Suprapubic skin (tissue), 4 donors: ENCODE measurements at regions not wholly inside any gene's neighbourhood (a gene's known extent, or its start where the extent isn't known, plus 50 kb on each side); places are given as distances from the start of the nearest gene placed in this dataset.

Source experiments
- EP300 ChIP-seq: sonication (generic); formaldehyde crosslinking; IDR thresholded peaks from one replicate; pipeline ENCODE4 v1.6.1; 2017; ENCODE audit warnings: antibody characterized with exemption
- POLR2A ChIP-seq, 2 donors: fragments of 450-650 bp; IDR thresholded peaks; one replicate each; pipeline ENCODE4 v1.6.1; 2017; ENCODE audit warnings: antibody characterized with exemption in 2 of 2, mild to moderate bottlenecking in 2 of 2, moderate library complexity in 2 of 2
- POLR2AphosphoS5 ChIP-seq, 3 donors: sonication (generic); formaldehyde crosslinking; IDR thresholded peaks; one replicate each; pipeline ENCODE4 v1.6.1; 2017; ENCODE audit warnings: antibody characterized with exemption in 3 of 3
- TF ChIP-seq, protein P1 (sequence below), 2 donors: fragments of 200-600 bp in 1 of 2; fragments of 450-650 bp in 1 of 2; sonication (generic) in 1 of 2; IDR thresholded peaks; one replicate each; pipeline ENCODE4 v1.5.1; 2016 to 2019; ENCODE audit warnings: antibody characterized with exemption in 2 of 2, mild to moderate bottlenecking in 1 of 2, moderate library complexity in 1 of 2

DNA sequence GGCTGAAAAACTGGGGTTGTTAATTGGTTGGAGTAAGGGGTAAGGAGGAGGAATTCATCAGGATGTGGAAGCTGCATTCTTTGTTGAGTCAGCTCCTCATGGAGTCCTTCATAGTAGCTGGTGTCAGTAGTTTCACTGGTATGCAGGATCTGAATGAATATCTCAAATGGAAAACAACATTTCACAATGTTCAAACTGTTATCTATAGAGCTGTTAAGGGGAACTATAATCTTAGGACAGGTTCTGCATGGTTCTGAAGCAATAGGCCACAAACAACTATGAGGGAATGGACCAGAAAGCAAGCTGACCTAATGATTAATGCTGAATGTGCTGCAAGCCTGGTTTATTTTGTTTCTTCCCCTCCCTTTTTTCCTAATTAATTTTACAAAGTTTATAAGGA lies 225.8 kb downstream of the IPMK start:
- TF ChIP-seq, protein P1, sequence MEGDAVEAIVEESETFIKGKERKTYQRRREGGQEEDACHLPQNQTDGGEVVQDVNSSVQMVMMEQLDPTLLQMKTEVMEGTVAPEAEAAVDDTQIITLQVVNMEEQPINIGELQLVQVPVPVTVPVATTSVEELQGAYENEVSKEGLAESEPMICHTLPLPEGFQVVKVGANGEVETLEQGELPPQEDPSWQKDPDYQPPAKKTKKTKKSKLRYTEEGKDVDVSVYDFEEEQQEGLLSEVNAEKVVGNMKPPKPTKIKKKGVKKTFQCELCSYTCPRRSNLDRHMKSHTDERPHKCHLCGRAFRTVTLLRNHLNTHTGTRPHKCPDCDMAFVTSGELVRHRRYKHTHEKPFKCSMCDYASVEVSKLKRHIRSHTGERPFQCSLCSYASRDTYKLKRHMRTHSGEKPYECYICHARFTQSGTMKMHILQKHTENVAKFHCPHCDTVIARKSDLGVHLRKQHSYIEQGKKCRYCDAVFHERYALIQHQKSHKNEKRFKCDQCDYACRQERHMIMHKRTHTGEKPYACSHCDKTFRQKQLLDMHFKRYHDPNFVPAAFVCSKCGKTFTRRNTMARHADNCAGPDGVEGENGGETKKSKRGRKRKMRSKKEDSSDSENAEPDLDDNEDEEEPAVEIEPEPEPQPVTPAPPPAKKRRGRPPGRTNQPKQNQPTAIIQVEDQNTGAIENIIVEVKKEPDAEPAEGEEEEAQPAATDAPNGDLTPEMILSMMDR (IDR thresholded peaks at IDR 0.05): no peak
- TF ChIP-seq POLR2AphosphoS5 (IDR thresholded peaks at IDR 0.05) (no peak), POLR2A (IDR thresholded peaks at IDR 0.05) (no peak), EP300 (no peak)
